Mesothelial cell of epicardium (in vitro differentiated cells): ENCODE measurements at regions not wholly inside any gene's neighbourhood (a gene's known extent, or its start where the extent isn't known, plus 50 kb on each side); places are given as distances from the start of the nearest gene placed in this dataset.

ENCODE experiments used
- DNase-seq, 2 experiments: peaks; one replicate each; pipeline ENCODE4 v3.0.0; 2021; ENCODE audit warnings: low spot score in 2 of 2; ENCODE audit not compliant: unreplicated experiment in 2 of 2
- H3K27ac Mint-ChIP-seq: 2 replicates; pipeline ENCODE4 v1.8.0; 2021; ENCODE audit warnings: mixed read lengths
- H3K27me3 Mint-ChIP-seq: 2 replicates; pipeline ENCODE4 v1.8.0; 2021; ENCODE audit warnings: low read depth, mixed read lengths
- H3K36me3 Mint-ChIP-seq: 2 replicates; pipeline ENCODE4 v1.8.0; 2021; ENCODE audit warnings: mixed read lengths
- H3K4me1 Mint-ChIP-seq: 2 replicates; pipeline ENCODE4 v1.8.0; 2021; ENCODE audit warnings: mixed read lengths
- H3K4me3 Mint-ChIP-seq: 2 replicates; pipeline ENCODE4 v1.8.0; 2021; ENCODE audit warnings: mild to moderate bottlenecking, moderate library complexity, mixed read lengths
- H3K9me3 Mint-ChIP-seq: 2 replicates; pipeline ENCODE4 v1.8.0; 2021; ENCODE audit warnings: mixed read lengths
- CTCF ChIP-seq: fragments of 200-600 bp; sonication (generic); IDR thresholded peaks from one replicate; pipeline ENCODE4 v1.5.0; 2021; ENCODE audit warnings: antibody characterized with exemption; ENCODE audit not compliant: unreplicated experiment

GRCh38 chr22:48372390-48372789 is 1455.3 kb downstream of the BRD1 start:
- no peak for DNase-seq
- H3K4me3 Mint-ChIP-seq: no peak overlapping the region
- H3K27ac Mint-ChIP-seq: no peak overlapping the region
- H3K9me3 Mint-ChIP-seq: no peaks in the 10 kb centered on the region
- peaks cover 72% of the 10 kb centered on the region for H3K27me3 Mint-ChIP-seq
- TF ChIP-seq CTCF: no peak
- H3K36me3 Mint-ChIP-seq: no peaks in the 10 kb centered on the region
- H3K4me1 Mint-ChIP-seq: peaks cover 3% of the 10 kb centered on the region

DNA sequence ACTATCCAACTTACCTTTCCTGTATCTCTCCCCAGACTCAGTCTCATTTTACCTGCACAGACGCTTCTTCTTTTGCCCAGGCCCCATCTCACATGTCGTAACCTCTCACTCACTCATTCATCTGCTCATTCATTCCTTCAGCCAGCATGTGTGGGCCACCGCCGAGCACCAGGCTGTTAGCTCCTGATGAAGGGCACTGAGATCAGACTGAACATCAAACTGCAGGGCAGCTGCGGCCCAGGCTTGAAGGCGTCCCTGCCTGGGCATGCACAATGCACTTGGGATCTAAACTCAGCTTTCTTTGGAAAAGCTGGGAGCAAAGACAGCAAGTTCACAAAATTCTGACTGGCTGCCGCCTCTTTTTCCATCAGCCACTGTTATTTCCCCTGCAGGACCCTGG is 1456.3 kb downstream of the BRD1 start:
- Mint-ChIP-seq H3K4me1 (peaks cover 3% of the 10 kb centered on the region), H3K27me3 (peaks cover 62% of the 10 kb centered on the region), H3K27ac (no peak overlapping the region), H3K9me3 (no peaks in the 10 kb centered on the region), H3K36me3 (no peaks in the 10 kb centered on the region), H3K4me3 (no peak overlapping the region)
- TF ChIP-seq CTCF: no peak
- no peak for DNase-seq

DNA sequence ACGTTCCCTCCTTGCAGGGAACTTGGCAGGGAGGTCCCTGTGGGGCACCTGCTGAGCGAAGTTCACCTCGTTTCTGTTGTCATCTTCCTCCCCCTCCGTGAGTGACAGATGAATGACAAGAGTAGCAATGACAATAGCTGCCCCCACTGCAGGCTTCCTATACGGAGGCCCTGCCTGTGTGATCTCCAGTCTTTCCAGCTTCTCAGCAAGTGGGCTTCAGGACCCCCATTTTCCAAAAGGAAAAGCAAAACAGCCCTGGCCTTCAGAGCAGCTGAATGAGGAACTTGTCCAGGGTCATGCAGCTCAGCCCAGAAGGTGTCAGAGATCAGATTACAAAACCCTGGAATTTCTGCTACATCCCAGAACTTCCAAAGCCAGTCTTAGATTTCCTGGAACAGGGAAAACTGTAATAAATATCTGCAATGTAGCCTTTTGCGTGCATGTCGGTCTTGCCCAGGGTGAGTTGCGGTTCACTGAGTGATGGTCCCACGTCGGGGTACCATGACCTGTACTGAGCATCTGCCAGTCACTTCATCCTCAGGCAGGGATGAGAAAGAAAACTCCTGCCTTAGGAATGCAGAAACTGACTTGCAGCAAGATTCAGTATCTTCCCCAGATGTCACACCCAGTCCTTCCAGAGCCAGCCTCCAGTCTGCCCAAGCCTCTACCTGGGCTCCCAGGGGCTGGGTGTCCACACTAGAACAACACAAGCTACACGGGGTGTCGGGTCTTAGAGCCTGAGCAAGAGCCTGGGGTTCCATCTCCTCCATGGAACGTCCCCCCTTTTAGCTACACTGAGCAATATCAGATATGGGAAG is 1457.0 kb downstream of the BRD1 start:
- Mint-ChIP-seq H3K36me3 (no peaks in the 10 kb centered on the region), H3K4me1 (peaks cover 3% of the 10 kb centered on the region), H3K4me3 (no peak overlapping the region), H3K27ac (no peak overlapping the region), H3K9me3 (no peaks in the 10 kb centered on the region), H3K27me3 (peaks cover 56% of the 10 kb centered on the region)
- DNase-seq: no peak
- TF ChIP-seq CTCF: no peak

DNA sequence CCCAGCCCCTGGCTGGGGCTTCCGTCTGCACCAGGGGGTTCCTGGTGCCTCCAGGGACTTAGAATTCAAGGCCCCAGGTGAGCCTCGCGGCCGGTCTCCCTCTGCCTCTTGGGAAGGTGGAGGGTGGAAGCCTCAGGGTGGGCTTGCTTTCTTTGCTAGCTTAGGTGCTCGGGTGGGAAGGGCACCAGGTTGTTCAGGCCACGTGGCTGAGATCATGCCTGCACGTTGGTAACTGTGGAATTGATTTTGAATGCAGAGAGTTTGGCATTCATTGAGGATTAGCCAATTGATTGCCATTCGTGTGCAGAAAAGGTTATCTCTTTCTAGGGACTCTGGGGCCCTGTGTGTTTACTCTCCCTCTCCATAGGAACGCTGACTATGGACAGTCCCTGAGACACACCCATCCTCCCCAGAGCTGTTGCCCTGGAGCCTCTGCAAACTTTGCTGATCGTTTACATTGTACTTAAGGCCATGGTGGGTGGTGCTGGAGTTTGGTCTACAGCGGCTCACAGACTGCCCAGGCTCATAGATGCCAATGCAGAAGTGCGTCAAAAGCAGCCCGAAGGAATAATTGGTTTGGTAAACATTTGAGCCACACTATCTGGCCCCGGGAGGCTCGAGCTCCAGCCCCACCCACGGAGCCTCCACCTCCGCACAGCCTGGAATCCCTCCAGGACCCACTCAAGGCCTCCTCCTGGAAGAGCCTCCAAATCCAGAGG is 1457.7 kb downstream of the BRD1 start:
- DNase-seq: no peak
- Mint-ChIP-seq H3K4me3 (no peak overlapping the region), H3K27ac (no peak overlapping the region), H3K9me3 (no peaks in the 10 kb centered on the region), H3K36me3 (no peaks in the 10 kb centered on the region), H3K4me1 (peaks cover 3% of the 10 kb centered on the region), H3K27me3 (peaks cover 51% of the 10 kb centered on the region)
- no peak for TF ChIP-seq CTCF

GRCh38 chr22:48368975-48369525 is 1458.6 kb downstream of the BRD1 start:
- DNase-seq: no peak
- TF ChIP-seq CTCF: no peak
- Mint-ChIP-seq H3K4me1 (peaks cover 3% of the 10 kb centered on the region), H3K9me3 (no peaks in the 10 kb centered on the region), H3K27me3 (peaks cover 45% of the 10 kb centered on the region), H3K27ac (no peak overlapping the region), H3K4me3 (no peak overlapping the region), H3K36me3 (no peaks in the 10 kb centered on the region)
